NCI-H187 treated with DMSO at 0.1 percent for 48 hours (cell line): ENCODE measurements at regions not wholly inside any gene's neighbourhood (a gene's known extent, or its start where the extent isn't known, plus 50 kb on each side); places are given as distances from the start of the nearest gene placed in this dataset.

ENCODE experiments used
- DNase-seq: peaks from one replicate; lab custom pipeline; 2025; lab: John Stamatoyannopoulos, UW

GRCh38 chr15:61480295-61480694 is 251.2 kb upstream of the RORA start:
- no peak for DNase-seq

GRCh38 chr15:61479613-61480012 is 250.5 kb upstream of the RORA start:
- DNase-seq, result no peak

GRCh38 chr15:61476741-61477140 is 247.6 kb upstream of the RORA start:
- DNase-seq, result no peak

GRCh38 chr15:61474796-61475195 is 245.7 kb upstream of the RORA start:
- no peak for DNase-seq

- DNase-seq, result no peak
These were observed 238.7 kb upstream of the RORA start for GRCh38 chr15:61467823-61468222.

GRCh38 chr15:61459785-61460707 is 230.9 kb upstream of the RORA start:
- DNase-seq, result no peak

GRCh38 chr15:61457050-61457733 is 228.1 kb upstream of the RORA start:
- DNase-seq, result no peak

- no peak for DNase-seq
These were observed 220.1 kb upstream of the RORA start for GRCh38 chr15:61449186-61449702.

GRCh38 chr15:61447981-61448380 is 218.9 kb upstream of the RORA start:
- no peak for DNase-seq

- DNase-seq, result no peak
These were observed 215.5 kb upstream of the RORA start for GRCh38 chr15:61444585-61444984.

- no peak for DNase-seq
These were observed 213.7 kb upstream of the RORA start for GRCh38 chr15:61442821-61443220.

- DNase-seq, result no peak
These were observed 212.8 kb upstream of the RORA start for GRCh38 chr15:61441891-61442290.

- DNase-seq, result no peak
These were observed 197.4 kb upstream of the RORA start for GRCh38 chr15:61426466-61426865.

GRCh38 chr15:61425934-61426333 is 196.8 kb upstream of the RORA start:
- DNase-seq, result no peak

GRCh38 chr15:61422773-61423172 is 193.7 kb upstream of the RORA start:
- no peak for DNase-seq

- no peak for DNase-seq
These were observed 192.8 kb upstream of the RORA start for GRCh38 chr15:61421938-61422337.

- DNase-seq, result no peak
These were observed 192.4 kb upstream of the RORA start for GRCh38 chr15:61421470-61421869.

GRCh38 chr15:61420546-61420945 is 191.4 kb upstream of the RORA start:
- no peak for DNase-seq

- no peak for DNase-seq
These were observed 186.6 kb upstream of the RORA start for GRCh38 chr15:61415617-61416120.

- no peak for DNase-seq
These were observed 182.9 kb upstream of the RORA start for GRCh38 chr15:61411902-61412510.

- DNase-seq, result no peak
These were observed 181.6 kb upstream of the RORA start for GRCh38 chr15:61410662-61411061.

- no peak for DNase-seq
These were observed 175.5 kb upstream of the RORA start for GRCh38 chr15:61404567-61404966.
